DOHH2 (cell line): ENCODE measurements at regions not wholly inside any gene's neighbourhood (a gene's known extent, or its start where the extent isn't known, plus 50 kb on each side); places are given as distances from the start of the nearest gene placed in this dataset.

Source experiments
- CTCF ChIP-seq: fragments of 200-600 bp; sonication (generic); IDR thresholded peaks from one replicate; pipeline ENCODE4 v1.5.1; 2014; ENCODE audit warnings: antibody characterized with exemption, mild to moderate bottlenecking, low read depth, low read length; ENCODE audit not compliant: poor library complexity, severe bottlenecking
- EZH2phosphoT487 ChIP-seq: fragments of 200-600 bp; sonication (generic); IDR thresholded peaks from 2 replicates; pipeline ENCODE4 v1.6.1; 2017; ENCODE audit warnings: borderline replicate concordance, mild to moderate bottlenecking, antibody characterized with exemption, low read length, moderate library complexity, mixed read lengths

- TF ChIP-seq CTCF (no peak), EZH2phosphoT487 (no peak)
These were observed 145.6 kb upstream of the RBPJ start for GRCh38 chr4:26175006-26175786.
